NCI-H1930 (cell line): ENCODE measurements at regions not wholly inside any gene's neighbourhood (a gene's known extent, or its start where the extent isn't known, plus 50 kb on each side); places are given as distances from the start of the nearest gene placed in this dataset.

Experiments used
- DNase-seq, 2 experiments: peaks; one replicate each; lab custom pipeline; 2025; lab: John Stamatoyannopoulos, UW

GRCh38 chr13:47170971-47171370 is 274.1 kb upstream of the HTR2A start:
- DNase-seq, result no peak

GRCh38 chr13:47168618-47169017 is 271.8 kb upstream of the HTR2A start:
- DNase-seq, result no peak

- no peak for DNase-seq
These were observed 271.2 kb upstream of the HTR2A start for GRCh38 chr13:47168066-47168465.

GRCh38 chr13:47166336-47166735 is 269.5 kb upstream of the HTR2A start:
- no peak for DNase-seq

GRCh38 chr13:47159853-47160550 is 263.1 kb upstream of the HTR2A start:
- DNase-seq, result no peak

- DNase-seq, result no peak
These were observed 261.7 kb upstream of the HTR2A start for GRCh38 chr13:47158593-47158992.

GRCh38 chr13:47148543-47148942 is 251.7 kb upstream of the HTR2A start:
- DNase-seq, result no peak

- no peak for DNase-seq
These were observed 250.9 kb upstream of the HTR2A start for GRCh38 chr13:47147812-47148119.

- DNase-seq, result no peak
These were observed 250.3 kb upstream of the HTR2A start for GRCh38 chr13:47146991-47147811.

- no peak for DNase-seq
These were observed 249.3 kb upstream of the HTR2A start for GRCh38 chr13:47146136-47146535.

- no peak for DNase-seq
These were observed 247.9 kb upstream of the HTR2A start for GRCh38 chr13:47144782-47145181.

GRCh38 chr13:47142105-47142504 is 245.3 kb upstream of the HTR2A start:
- DNase-seq, result peak in 1 of 2 experiments; percentile 12

- no peak for DNase-seq
These were observed 242.7 kb upstream of the HTR2A start for GRCh38 chr13:47139519-47139918.

GRCh38 chr13:47136504-47136941 is 239.7 kb upstream of the HTR2A start:
- DNase-seq, result peak in 1 of 2 experiments; percentile 19

- DNase-seq, result no peak
These were observed 239.1 kb upstream of the HTR2A start for GRCh38 chr13:47135800-47136503.

GRCh38 chr13:47134939-47135489 is 238.2 kb upstream of the HTR2A start:
- no peak for DNase-seq

- no peak for DNase-seq
These were observed 236.2 kb upstream of the HTR2A start for GRCh38 chr13:47133011-47133445.

- no peak for DNase-seq
These were observed 232.6 kb upstream of the HTR2A start for GRCh38 chr13:47129461-47129860.

- no peak for DNase-seq
These were observed 229.6 kb upstream of the HTR2A start for GRCh38 chr13:47126432-47126831.

- DNase-seq, result no peak
These were observed 224.4 kb upstream of the HTR2A start for GRCh38 chr13:47121092-47121763.

GRCh38 chr13:47120282-47120681 is 223.4 kb upstream of the HTR2A start:
- DNase-seq, result no peak
